ENCODE measurements at regions not wholly inside any gene's neighbourhood (a gene's known extent, or its start where the extent isn't known, plus 50 kb on each side); places are given as distances from the start of the nearest gene placed in this dataset.
A peak's percentile ranks its signal among the peaks of the same experiment; 100 is the strongest.
"Not testable (repeated sequence)": the region's sequence is repeated elsewhere in the genome, so short reads cannot be mapped to it uniquely, and the experiment has no call there.

- no peak for DNase-seq (ENCODE audit: low read depth)
Observed at GRCh38 chr13:68644611-68645010, 1414.5 kb upstream of the PCDH9 start.

GRCh38 chr13:68636784-68637183 is 1406.6 kb upstream of the PCDH9 start:
- no peak for DNase-seq (ENCODE audit: low read depth)

DNA sequence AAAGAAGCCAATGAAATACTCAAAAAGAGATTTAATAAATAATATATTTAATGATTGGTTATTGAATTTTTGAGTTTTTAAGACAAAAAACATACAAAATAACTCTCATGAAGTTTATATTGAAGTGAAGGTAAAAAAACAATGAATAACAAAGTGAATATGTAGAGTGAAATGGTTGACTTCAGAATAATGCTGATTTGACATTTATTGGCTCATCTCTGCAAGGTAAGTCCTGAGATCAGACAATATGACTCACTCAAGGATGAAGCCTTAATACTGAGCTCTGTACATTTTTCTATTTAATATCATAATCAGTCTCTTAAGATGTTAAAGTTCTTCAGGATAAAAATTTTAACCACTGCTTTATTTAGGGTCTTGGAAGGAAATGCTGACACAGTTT is 1398.9 kb upstream of the PCDH9 start:
- DNase-seq (ENCODE audit: low read depth) = no peak

DNA sequence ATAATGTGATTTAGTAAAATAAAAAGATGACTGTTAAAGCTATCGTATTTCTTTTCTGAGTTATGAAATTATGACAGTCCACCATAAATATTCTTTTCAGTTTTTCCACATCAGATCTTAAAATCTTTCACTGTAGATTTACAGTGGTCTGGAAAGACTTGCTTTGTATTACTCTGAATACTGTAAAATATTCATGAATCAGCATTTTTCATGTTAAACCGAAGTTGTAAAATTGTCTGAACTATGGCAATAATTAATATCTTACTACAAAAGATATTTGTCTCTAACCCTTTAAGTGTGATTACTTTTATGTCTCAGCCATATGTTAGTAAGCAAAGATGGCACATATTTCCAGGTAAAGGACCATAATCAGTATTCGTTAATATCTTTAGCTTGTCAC is 1397.2 kb upstream of the PCDH9 start:
- no peak for DNase-seq (ENCODE audit: low read depth)

DNA sequence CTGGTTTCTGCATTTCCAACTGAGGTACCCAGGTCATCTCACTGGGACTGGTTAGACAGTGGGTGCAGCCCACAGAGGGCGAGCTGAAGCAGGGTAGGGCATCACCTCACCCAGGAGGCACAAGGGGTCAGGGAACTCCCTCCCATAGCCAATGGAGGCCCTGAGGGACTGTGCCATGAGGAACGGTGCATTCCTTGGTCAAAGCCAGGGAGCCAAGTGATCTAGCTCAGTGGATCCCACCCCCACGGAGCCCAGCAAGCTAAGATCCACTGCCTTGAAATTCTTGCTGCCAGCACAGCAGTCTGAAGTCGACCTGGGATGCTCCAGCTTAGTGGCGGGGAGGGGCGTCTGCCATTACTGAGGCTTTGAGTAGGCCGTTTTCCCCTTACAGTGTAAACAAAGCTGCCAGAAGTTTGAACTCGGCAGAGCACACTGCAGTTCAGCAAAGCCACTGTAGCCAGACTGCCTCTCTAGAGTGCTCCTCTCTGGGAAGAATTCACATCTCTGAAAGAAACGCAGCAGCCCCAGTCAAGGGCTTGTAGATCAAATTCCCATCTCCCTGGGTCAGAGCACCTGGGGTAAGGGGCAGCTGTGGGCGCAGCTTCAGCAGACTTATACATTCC is 1386.6 kb upstream of the PCDH9 start:
- no peak for DNase-seq (ENCODE audit: low read depth)

DNA sequence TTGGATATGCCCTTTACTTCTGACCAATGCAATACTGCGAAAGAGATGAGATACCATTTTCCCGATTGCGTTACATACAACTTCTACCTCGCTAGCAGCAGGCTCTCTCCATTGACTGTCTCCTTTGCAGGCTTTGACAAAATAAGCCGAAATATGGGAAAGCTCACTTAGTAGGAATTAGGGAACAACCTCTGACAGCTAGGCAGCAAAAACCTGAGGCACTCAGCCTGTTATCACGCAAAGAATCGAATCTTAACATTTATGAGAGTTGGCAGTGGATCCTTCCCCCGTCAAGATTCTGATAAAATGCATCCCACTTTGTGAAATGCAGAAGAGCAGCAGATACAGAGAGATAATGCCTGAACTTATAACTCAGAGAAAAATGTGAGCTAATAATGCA is 1379.5 kb upstream of the PCDH9 start:
- no peak for DNase-seq (ENCODE audit: low read depth)

- no peak for DNase-seq (ENCODE audit: low read depth)
Observed at GRCh38 chr13:68608147-68608546, 1378.0 kb upstream of the PCDH9 start.

GRCh38 chr13:68597641-68598040 is 1367.5 kb upstream of the PCDH9 start:
- DNase-seq (ENCODE audit: low read depth) = no peak

DNA sequence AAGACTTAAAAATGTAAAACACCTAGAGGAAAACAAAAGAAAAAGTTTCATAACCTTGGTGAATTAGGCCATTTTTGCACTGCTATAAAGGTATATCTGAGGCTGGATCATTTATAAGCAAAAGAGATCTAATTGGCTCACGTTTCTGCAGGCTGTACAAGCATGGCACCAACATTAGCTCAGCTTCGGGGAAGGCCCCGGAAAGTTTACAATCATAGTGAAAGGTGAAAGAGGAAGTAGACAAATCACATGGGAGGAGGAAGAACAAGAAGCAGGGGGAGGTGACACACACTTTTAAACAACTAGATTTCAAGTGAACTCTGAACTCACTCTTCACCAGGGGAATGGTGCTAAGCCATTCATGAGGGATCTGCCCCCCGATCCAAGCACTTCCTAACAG is 1358.5 kb upstream of the PCDH9 start:
- no peak for DNase-seq (ENCODE audit: low read depth)

- no peak for DNase-seq (ENCODE audit: low read depth)
Observed at GRCh38 chr13:68584776-68585175, 1354.6 kb upstream of the PCDH9 start.

DNA sequence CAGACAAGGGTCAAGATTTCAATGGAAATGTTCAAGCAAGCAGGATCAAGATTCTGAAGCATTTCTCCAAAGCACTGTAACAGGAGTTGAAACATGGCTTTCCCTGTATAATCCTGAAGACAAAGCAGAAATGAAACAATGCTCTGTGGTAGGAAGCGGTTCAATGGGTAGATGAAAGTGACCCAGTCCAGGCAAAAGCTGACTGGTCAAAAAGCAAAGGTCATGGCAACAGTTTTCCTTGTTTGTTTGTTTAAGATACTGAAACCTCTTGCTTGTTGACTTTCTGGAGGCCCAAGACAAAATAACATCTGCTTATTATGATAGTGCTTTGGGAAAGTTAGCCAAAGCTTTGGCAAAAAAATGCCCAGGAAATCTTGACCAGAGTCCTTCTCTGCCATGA is 1343.9 kb upstream of the PCDH9 start:
- DNase-seq (ENCODE audit: low read depth) = no peak

- peak; percentile 1 for DNase-seq (ENCODE audit: low read depth)
Observed at GRCh38 chr13:68551701-68552522, 1321.8 kb upstream of the PCDH9 start.

DNA sequence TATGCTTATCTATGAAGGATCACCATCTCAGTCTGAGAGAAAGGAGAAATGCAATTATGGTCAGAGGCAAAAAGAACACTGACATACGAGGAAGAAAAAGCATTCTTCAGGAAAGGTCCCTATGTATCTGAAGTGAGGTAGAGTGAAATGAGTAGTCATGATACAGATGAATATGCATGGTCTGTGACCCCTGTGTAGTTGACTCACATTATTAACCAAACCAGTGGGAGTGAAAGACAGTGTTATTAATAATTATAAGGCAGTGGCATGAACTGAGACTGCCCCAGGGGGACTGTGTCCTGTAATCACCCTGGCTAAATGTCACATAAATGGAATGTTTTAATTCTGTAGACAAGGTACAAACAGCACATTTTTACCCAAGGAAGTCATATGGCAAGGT is 1320.2 kb upstream of the PCDH9 start:
- no peak for DNase-seq (ENCODE audit: low read depth)

DNA sequence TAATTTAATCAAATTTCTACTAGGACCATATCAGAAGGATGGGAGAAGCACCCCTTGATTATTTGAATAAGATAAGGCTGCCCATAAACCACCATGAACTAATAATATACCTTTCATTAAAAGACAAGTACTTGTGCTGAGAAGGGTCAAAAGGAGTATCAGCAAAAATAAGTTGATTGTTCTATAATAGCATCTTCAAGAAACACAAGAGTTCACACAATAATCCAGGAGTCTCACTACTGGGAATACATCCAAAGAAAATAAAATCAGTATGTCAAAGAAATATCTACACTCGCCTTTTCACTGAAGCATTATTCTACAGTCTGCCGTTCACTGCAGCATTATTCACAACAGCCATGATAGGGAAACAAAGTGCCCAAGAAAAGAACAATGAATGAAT is 1310.1 kb upstream of the PCDH9 start:
- no peak for DNase-seq (ENCODE audit: low read depth)

- no peak for DNase-seq (ENCODE audit: low read depth)
Observed at GRCh38 chr13:68535329-68535728, 1305.2 kb upstream of the PCDH9 start.

GRCh38 chr13:68527167-68527566 is 1297.0 kb upstream of the PCDH9 start:
- not testable (repeated sequence) for DNase-seq (ENCODE audit: low read depth)

GRCh38 chr13:68523838-68524424 is 1293.8 kb upstream of the PCDH9 start:
- DNase-seq (ENCODE audit: low read depth) = no peak

- DNase-seq (ENCODE audit: low read depth) = no peak
Observed at GRCh38 chr13:68522184-68522583, 1292.0 kb upstream of the PCDH9 start.

GRCh38 chr13:68509734-68510621 is 1279.8 kb upstream of the PCDH9 start:
- DNase-seq (ENCODE audit: low read depth) = no peak

DNA sequence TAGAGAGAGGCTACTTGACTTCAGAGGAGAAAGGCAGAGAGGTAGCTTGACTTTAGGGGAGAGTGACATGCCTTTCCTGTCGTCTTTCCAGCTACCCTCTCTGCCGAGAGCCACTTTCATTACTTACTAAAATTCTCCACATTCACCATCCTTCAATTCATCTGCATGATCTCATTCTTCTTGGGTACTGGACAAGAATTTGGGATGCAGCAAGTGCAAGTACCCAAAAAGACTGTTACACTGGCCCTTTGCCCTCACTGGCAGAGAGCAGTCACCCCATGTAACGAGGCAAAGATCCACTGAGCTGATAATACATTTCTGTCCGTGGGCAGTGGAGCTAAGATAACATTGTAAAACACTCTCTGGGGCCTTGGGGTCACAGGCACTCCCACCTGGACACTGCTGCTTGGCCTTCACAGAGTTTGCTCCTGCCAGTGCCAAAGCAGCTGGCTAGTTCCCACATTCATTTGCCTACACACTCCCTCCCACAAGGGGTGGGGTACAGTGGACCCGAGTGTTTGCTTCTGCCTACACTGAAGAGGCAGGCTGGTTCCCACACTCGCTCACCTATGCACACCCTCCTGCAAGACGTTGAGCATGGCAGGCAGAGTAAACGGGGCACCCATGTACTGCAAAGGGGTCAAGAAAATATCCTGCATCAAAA is 1276.9 kb upstream of the PCDH9 start:
- no peak for DNase-seq (ENCODE audit: low read depth)

GRCh38 chr13:68490594-68490993 is 1260.5 kb upstream of the PCDH9 start:
- DNase-seq (ENCODE audit: low read depth) = no peak

DNA sequence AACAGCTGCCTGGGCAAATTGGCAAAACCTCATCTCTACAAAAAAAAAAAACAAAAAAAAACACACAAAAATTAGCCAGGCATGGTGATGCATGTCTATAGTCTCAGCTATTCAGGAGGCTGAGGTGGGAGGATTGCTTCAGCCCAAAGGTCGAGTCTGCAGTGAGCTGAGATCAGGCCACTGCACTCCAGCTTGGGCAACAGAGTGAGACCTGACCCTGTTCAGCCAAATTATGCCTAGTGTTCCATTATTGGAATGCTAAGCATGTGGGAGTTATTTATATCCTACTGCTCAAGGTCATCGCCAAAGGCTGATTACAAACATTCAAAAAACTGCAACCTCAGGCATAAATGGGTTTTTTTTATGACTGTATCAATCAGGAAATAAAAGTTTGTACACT is 1251.0 kb upstream of the PCDH9 start:
- no peak for DNase-seq (ENCODE audit: low read depth)

All from HS-5 (cell line).